Type B pancreatic cell (in vitro differentiated cells): ENCODE measurements at regions not wholly inside any gene's neighbourhood (a gene's known extent, or its start where the extent isn't known, plus 50 kb on each side); places are given as distances from the start of the nearest gene placed in this dataset.

ENCODE experiments used
- DNase-seq: peaks from one replicate; pipeline ENCODE4 v3.0.0; 2021; ENCODE audit warnings: mixed read lengths; ENCODE audit not compliant: unreplicated experiment; ENCODE audit errors: extremely low spot score
- H3K27ac Mint-ChIP-seq: 2 replicates; pipeline ENCODE4 v1.8.0; 2021; ENCODE audit warnings: mild to moderate bottlenecking, mixed read lengths
- H3K27me3 Mint-ChIP-seq: 2 replicates; pipeline ENCODE4 v1.8.0; 2021; ENCODE audit warnings: mixed read lengths
- H3K36me3 Mint-ChIP-seq: 2 replicates; pipeline ENCODE4 v1.8.0; 2021; ENCODE audit warnings: mixed read lengths
- H3K4me1 Mint-ChIP-seq: one replicate; pipeline ENCODE4 v1.8.0; 2021; ENCODE audit warnings: mixed read lengths; ENCODE audit not compliant: unreplicated experiment
- H3K4me3 Mint-ChIP-seq: 2 replicates; pipeline ENCODE4 v1.8.0; 2021; ENCODE audit warnings: mild to moderate bottlenecking, mixed read lengths
- H3K9me3 Mint-ChIP-seq: 2 replicates; pipeline ENCODE4 v1.8.0; 2021; ENCODE audit warnings: mixed read lengths
- CTCF ChIP-seq: fragments of 200-600 bp; sonication (generic); conservative IDR thresholded peaks from 2 replicates; pipeline ENCODE4 v1.5.0; 2021; ENCODE audit warnings: antibody characterized with exemption, mild to moderate bottlenecking

- peaks cover 21% of the 10 kb centered on the region for H3K36me3 Mint-ChIP-seq
- no peak overlapping the region for H3K4me3 Mint-ChIP-seq
- peak; percentile 58 for DNase-seq
- no peaks in the 10 kb centered on the region for H3K4me1 Mint-ChIP-seq
- TF ChIP-seq CTCF, result no peak
- H3K9me3 Mint-ChIP-seq, result no peaks in the 10 kb centered on the region
- H3K27me3 Mint-ChIP-seq, result no peaks in the 10 kb centered on the region
- no peak overlapping the region for H3K27ac Mint-ChIP-seq
Observed at GRCh38 chrX:115898382-115899001, 272.1 kb upstream of the AGTR2 start.

- Mint-ChIP-seq H3K27me3 (no peaks in the 10 kb centered on the region), H3K4me3 (no peak overlapping the region), H3K4me1 (no peaks in the 10 kb centered on the region), H3K9me3 (no peaks in the 10 kb centered on the region), H3K27ac (no peak overlapping the region), H3K36me3 (peaks cover 21% of the 10 kb centered on the region)
- TF ChIP-seq CTCF, result no peak
- peak; percentile 25 for DNase-seq
Observed at GRCh38 chrX:115900425-115900824, 270.1 kb upstream of the AGTR2 start.

GRCh38 chrX:115901241-115901640, 269.3 kb upstream of the AGTR2 start:
- no peak overlapping the region for H3K4me3 Mint-ChIP-seq
- peaks cover 22% of the 10 kb centered on the region for H3K36me3 Mint-ChIP-seq
- no peaks in the 10 kb centered on the region for H3K9me3 Mint-ChIP-seq
- no peaks in the 10 kb centered on the region for H3K27me3 Mint-ChIP-seq
- no peak for TF ChIP-seq CTCF
- no peak for DNase-seq
- H3K27ac Mint-ChIP-seq, result no peak overlapping the region
- no peaks in the 10 kb centered on the region for H3K4me1 Mint-ChIP-seq

GRCh38 chrX:115902995-115903394, 267.5 kb upstream of the AGTR2 start:
- Mint-ChIP-seq H3K27ac (no peak overlapping the region), H3K4me1 (no peaks in the 10 kb centered on the region), H3K9me3 (peaks cover 10% of the 10 kb centered on the region), H3K4me3 (no peak overlapping the region), H3K36me3 (peaks cover 31% of the 10 kb centered on the region), H3K27me3 (no peaks in the 10 kb centered on the region)
- peak; percentile 64 for DNase-seq
- no peak for TF ChIP-seq CTCF

- H3K9me3 Mint-ChIP-seq, result peaks cover 14% of the 10 kb centered on the region
- no peak for TF ChIP-seq CTCF
- H3K4me1 Mint-ChIP-seq, result no peaks in the 10 kb centered on the region
- no peak for DNase-seq
- H3K27ac Mint-ChIP-seq, result no peak overlapping the region
- peaks cover 33% of the 10 kb centered on the region for H3K36me3 Mint-ChIP-seq
- H3K27me3 Mint-ChIP-seq, result no peaks in the 10 kb centered on the region
- no peak overlapping the region for H3K4me3 Mint-ChIP-seq
Observed at GRCh38 chrX:115906276-115906675, 264.3 kb upstream of the AGTR2 start.

- DNase-seq, result no peak
- peaks cover 14% of the 10 kb centered on the region for H3K9me3 Mint-ChIP-seq
- H3K36me3 Mint-ChIP-seq, result peaks cover 31% of the 10 kb centered on the region
- no peaks in the 10 kb centered on the region for H3K27me3 Mint-ChIP-seq
- no peak for TF ChIP-seq CTCF
- no peak overlapping the region for H3K4me3 Mint-ChIP-seq
- H3K4me1 Mint-ChIP-seq, result no peaks in the 10 kb centered on the region
- no peak overlapping the region for H3K27ac Mint-ChIP-seq
Observed at GRCh38 chrX:115906881-115907280, 263.7 kb upstream of the AGTR2 start.
